ENCODE measurements at regions not wholly inside any gene's neighbourhood (a gene's known extent, or its start where the extent isn't known, plus 50 kb on each side); places are given as distances from the start of the nearest gene placed in this dataset.

GRCh38 chr5:74131250-74131649 lies 505.3 kb downstream of the ARHGEF28 start:
- no peak for DNase-seq (ENCODE audit: low read depth, low spot score)

GRCh38 chr5:74130155-74130897 lies 504.3 kb downstream of the ARHGEF28 start:
- no peak for DNase-seq (ENCODE audit: low read depth, low spot score)

- no peak for DNase-seq (ENCODE audit: low read depth, low spot score)
Observed at GRCh38 chr5:74127381-74128320, 501.7 kb downstream of the ARHGEF28 start.

GRCh38 chr5:74126294-74126693 lies 500.3 kb downstream of the ARHGEF28 start:
- DNase-seq (ENCODE audit: low read depth, low spot score): no peak

GRCh38 chr5:74124826-74125225 lies 498.8 kb downstream of the ARHGEF28 start:
- DNase-seq (ENCODE audit: low read depth, low spot score): peak; percentile 27

GRCh38 chr5:74123929-74124328 lies 497.9 kb downstream of the ARHGEF28 start:
- DNase-seq (ENCODE audit: low read depth, low spot score): no peak

- DNase-seq (ENCODE audit: low read depth, low spot score): no peak
Observed at GRCh38 chr5:74122979-74123590, 497.1 kb downstream of the ARHGEF28 start.

- DNase-seq (ENCODE audit: low read depth, low spot score): no peak
Observed at GRCh38 chr5:74122175-74122574, 496.2 kb downstream of the ARHGEF28 start.

GRCh38 chr5:74120585-74120984 lies 494.6 kb downstream of the ARHGEF28 start:
- DNase-seq (ENCODE audit: low read depth, low spot score): peak; percentile 14

GRCh38 chr5:74118071-74118470 lies 492.1 kb downstream of the ARHGEF28 start:
- no peak for DNase-seq (ENCODE audit: low read depth, low spot score)

GRCh38 chr5:74116984-74117383 lies 491.0 kb downstream of the ARHGEF28 start:
- DNase-seq (ENCODE audit: low read depth, low spot score): no peak

- DNase-seq (ENCODE audit: low read depth, low spot score): no peak
Observed at GRCh38 chr5:74116266-74116665, 490.3 kb downstream of the ARHGEF28 start.

- DNase-seq (ENCODE audit: low read depth, low spot score): no peak
Observed at GRCh38 chr5:74113927-74114326, 487.9 kb downstream of the ARHGEF28 start.

- no peak for DNase-seq (ENCODE audit: low read depth, low spot score)
Observed at GRCh38 chr5:74113196-74113540, 487.2 kb downstream of the ARHGEF28 start.

GRCh38 chr5:74112372-74113195 lies 486.6 kb downstream of the ARHGEF28 start:
- no peak for DNase-seq (ENCODE audit: low read depth, low spot score)

- DNase-seq (ENCODE audit: low read depth, low spot score): no peak
Observed at GRCh38 chr5:74111764-74112163, 485.8 kb downstream of the ARHGEF28 start.

- DNase-seq (ENCODE audit: low read depth, low spot score): no peak
Observed at GRCh38 chr5:74109344-74109743, 483.3 kb downstream of the ARHGEF28 start.

GRCh38 chr5:74107899-74108298 lies 481.9 kb downstream of the ARHGEF28 start:
- no peak for DNase-seq (ENCODE audit: low read depth, low spot score)

- no peak for DNase-seq (ENCODE audit: low read depth, low spot score)
Observed at GRCh38 chr5:74105126-74105780, 479.3 kb downstream of the ARHGEF28 start.

- no peak for DNase-seq (ENCODE audit: low read depth, low spot score)
Observed at GRCh38 chr5:74103131-74104023, 477.4 kb downstream of the ARHGEF28 start.

All from ELF-1 (cell line).